IMR-90 (cell line): ENCODE measurements at regions not wholly inside any gene's neighbourhood (a gene's known extent, or its start where the extent isn't known, plus 50 kb on each side); places are given as distances from the start of the nearest gene placed in this dataset.
A peak's percentile ranks its signal among the peaks of the same experiment; 100 is the strongest.

Experiments
- ATAC-seq: fragments of 200-7000 bp; cut with Tn5 transposase; 2 replicates; pipeline ENCODE4 v1.9.1; 2020; ENCODE audit warnings: low read depth, mild to moderate bottlenecking, moderate library complexity
- BruUV-seq: library from RNA; stranded (reverse); fragments of 400-500 nt; replicated peaks from 2 replicates; lab custom pipeline; 2021; lab: Mats Ljungman, UMichigan
- CTCF ChIA-PET: fragments of 300-600 bp; formaldehyde crosslinking; extraction: SDS; loops from one replicate; lab custom pipeline; 2021; ENCODE audit warnings: antibody characterized with exemption; lab: Yijun Ruan, JAX
- POLR2A ChIA-PET: fragments of 300-600 bp; sonication (Branson Sonifier 250); formaldehyde crosslinking; loops from one replicate; lab custom pipeline; 2022; ENCODE audit warnings: antibody characterized with exemption; ENCODE audit not compliant: unreplicated experiment; lab: Charles Lee
- DNase-seq: peaks from one replicate; pipeline ENCODE4 v3.0.0; 2013
- H2AFZ ChIP-seq: replicated peaks from 2 replicates; pipeline ENCODE3; 2013; ENCODE audit warnings: low read length, mild to moderate bottlenecking; ENCODE audit not compliant: poor library complexity
- H2AK5ac ChIP-seq: 2 replicates; pipeline ENCODE4 v1.6.1; 2013; ENCODE audit warnings: low read depth, low read length, inconsistent platforms
- H2AK9ac ChIP-seq: replicated peaks from 2 replicates; pipeline ENCODE3; 2013; ENCODE audit warnings: mild to moderate bottlenecking, low read depth, low read length, moderate library complexity; ENCODE audit not compliant: poor library complexity
- H2BK120ac ChIP-seq: 2 replicates; pipeline ENCODE4 v1.6.1; 2013; ENCODE audit warnings: low read depth, low read length, inconsistent platforms
- H2BK15ac ChIP-seq: 3 replicates; pipeline ENCODE4 v1.6.1; 2013; ENCODE audit warnings: low read depth, low read length, inconsistent platforms
- H2BK20ac ChIP-seq: 2 replicates; pipeline ENCODE4 v1.6.1; 2013; ENCODE audit warnings: low read depth, mild to moderate bottlenecking, inconsistent platforms, low read length, moderate library complexity
- H2BK5ac ChIP-seq: 2 replicates; pipeline ENCODE4 v1.6.1; 2013; ENCODE audit warnings: mild to moderate bottlenecking, low read depth, low read length, inconsistent platforms; ENCODE audit not compliant: poor library complexity, severe bottlenecking
- H3K14ac ChIP-seq: replicated peaks from 2 replicates; pipeline ENCODE4 v1.6.1; 2013; ENCODE audit warnings: low read depth, low read length, inconsistent platforms
- H3K18ac ChIP-seq: 2 replicates; pipeline ENCODE4 v1.6.1; 2013; ENCODE audit warnings: low read depth, low read length, control low read depth
- H3K23ac ChIP-seq: 2 replicates; pipeline ENCODE4 v1.6.1; 2013; ENCODE audit warnings: low read depth, low read length, inconsistent platforms
- H3K27ac ChIP-seq: 2 replicates; pipeline ENCODE4 v1.5.1; 2013; ENCODE audit warnings: mild to moderate bottlenecking, control low read depth, low read length; ENCODE audit not compliant: insufficient read depth
- H3K27me3 ChIP-seq: 2 replicates; pipeline ENCODE4 v1.6.1; 2013; ENCODE audit warnings: low read length; ENCODE audit not compliant: control insufficient read depth, insufficient read depth
- H3K36me3 ChIP-seq: 2 replicates; pipeline ENCODE4 v1.6.1; 2013; ENCODE audit warnings: low read length, mixed read lengths; ENCODE audit not compliant: control insufficient read depth, insufficient read depth
- H3K4ac ChIP-seq: 2 replicates; pipeline ENCODE4 v1.6.1; 2013; ENCODE audit warnings: low read depth, low read length, inconsistent platforms
- H3K4me1 ChIP-seq: 2 replicates; pipeline ENCODE4 v1.6.1; 2013; ENCODE audit warnings: low read length, mixed read lengths; ENCODE audit not compliant: control insufficient read depth, insufficient read depth
- H3K4me2 ChIP-seq: 2 replicates; pipeline ENCODE4 v1.6.1; 2013; ENCODE audit warnings: low read depth, mild to moderate bottlenecking, control low read depth, low read length, moderate library complexity
- H3K4me3 ChIP-seq: 2 replicates; pipeline ENCODE4 v1.5.1; 2013; ENCODE audit warnings: low read depth, mild to moderate bottlenecking, control low read depth, low read length, moderate library complexity; ENCODE audit not compliant: insufficient read depth
- H3K56ac ChIP-seq: 2 replicates; pipeline ENCODE4 v1.6.1; 2013; ENCODE audit warnings: low read length, inconsistent platforms; ENCODE audit not compliant: insufficient read depth; ENCODE audit errors: extremely low read depth
- H3K79me1 ChIP-seq, 2 experiments: 2 replicates each; pipeline ENCODE4 v1.6.1; 2013; ENCODE audit warnings: low read length in 2 of 2, inconsistent platforms in 1 of 2, low read depth in 1 of 2
- H3K9ac ChIP-seq: 2 replicates; pipeline ENCODE4 v1.6.1; 2013; ENCODE audit warnings: low read depth, low read length, control low read depth
- H3K9me1 ChIP-seq: 2 replicates; pipeline ENCODE4 v1.6.1; 2013; ENCODE audit warnings: low read length, inconsistent platforms; ENCODE audit not compliant: insufficient read depth
- H3K9me3 ChIP-seq: 2 replicates; pipeline ENCODE4 v1.6.1; 2013; ENCODE audit warnings: low read length; ENCODE audit not compliant: control insufficient read depth, insufficient read depth
- H4K20me1 ChIP-seq: 2 replicates; pipeline ENCODE4 v1.6.1; 2013; ENCODE audit warnings: low read length, inconsistent platforms; ENCODE audit not compliant: insufficient read depth
- H4K5ac ChIP-seq: 2 replicates; pipeline ENCODE4 v1.6.1; 2013; ENCODE audit warnings: mild to moderate bottlenecking, low read depth, low read length, control low read depth
- H4K8ac ChIP-seq, 2 experiments: 2 replicates each; pipeline ENCODE4 v1.6.1; 2013; ENCODE audit warnings: low read depth in 2 of 2, low read length in 2 of 2, control low read depth in 1 of 2, inconsistent platforms in 1 of 2
- H4K91ac ChIP-seq: 2 replicates; pipeline ENCODE4 v1.6.1; 2013; ENCODE audit warnings: low read depth, low read length, inconsistent platforms; ENCODE audit not compliant: insufficient read depth
- BHLHE40 ChIP-seq: fragments of 150-350 bp; IDR thresholded peaks from 2 replicates; pipeline ENCODE4 v1.6.1; 2016; ENCODE audit warnings: mild to moderate bottlenecking, low read depth, low read length
- CEBPB ChIP-seq: IDR thresholded peaks from 2 replicates; pipeline ENCODE4 v1.6.1; 2012; ENCODE audit warnings: low read depth, low read length, improper control_type of control experiment
- FOS ChIP-seq: fragments of 150-350 bp; IDR thresholded peaks from 2 replicates; pipeline ENCODE4 v1.6.1; 2016; ENCODE audit warnings: low read depth, low read length
- MAFK ChIP-seq: IDR thresholded peaks from 2 replicates; pipeline ENCODE4 v1.6.1; 2012; ENCODE audit warnings: low read depth, low read length, improper control_type of control experiment
- MAZ ChIP-seq: IDR thresholded peaks from 2 replicates; pipeline ENCODE4 v1.6.1; 2012; ENCODE audit warnings: low read depth, mild to moderate bottlenecking, low read length, improper control_type of control experiment, moderate library complexity, borderline replicate concordance
- MXI1 ChIP-seq: IDR thresholded peaks from 2 replicates; pipeline ENCODE4 v1.6.1; 2012; ENCODE audit warnings: low read depth, mild to moderate bottlenecking, low read length, moderate library complexity, borderline replicate concordance
- POLR2A ChIP-seq: IDR thresholded peaks from 2 replicates; pipeline ENCODE4 v1.6.1; 2012; ENCODE audit warnings: mild to moderate bottlenecking, low read depth, low read length
- RAD21 ChIP-seq: IDR thresholded peaks from 2 replicates; pipeline ENCODE4 v1.6.1; 2012; ENCODE audit warnings: low read length, improper control_type of control experiment
- RFX5 ChIP-seq: IDR thresholded peaks from 2 replicates; pipeline ENCODE4 v1.8.0; 2012; ENCODE audit warnings: low read depth, mild to moderate bottlenecking, low read length, moderate library complexity
- SMC3 ChIP-seq: fragments of 150-350 bp; IDR thresholded peaks from 2 replicates; pipeline ENCODE4 v1.6.1; 2016; ENCODE audit warnings: low read depth, mild to moderate bottlenecking, antibody characterized with exemption, low read length, moderate library complexity
- dilution Hi-C: fragments of 300-500 bp; cut with HindIII; formaldehyde crosslinking; loops from one replicate; pipeline ENCODE4 v1.14.3; 2018; ENCODE audit warnings: low sequenced_read_pairs; ENCODE audit not compliant: unreplicated experiment
- in situ Hi-C: fragments of 300-500 bp; cut with MboI; formaldehyde crosslinking; loops from 3 replicates; pipeline ENCODE4 v1.14.3; 2019; ENCODE audit warnings: low sequenced_read_pairs, inconsistent platforms, mixed read lengths
- intact Hi-C: fragments of 100-400 bp; cut with micrococcal nuclease; formaldehyde crosslinking; loops from 2 replicates; pipeline ENCODE4 v1.10.0; 2022
- TF ChIP-seq, protein P1 (sequence below): conservative IDR thresholded peaks from 2 replicates; pipeline ENCODE4 v1.5.1; 2012; ENCODE audit warnings: mild to moderate bottlenecking, low read depth, low read length, improper control_type of control experiment
- TF ChIP-seq, protein P2 (sequence below): fragments of 150-350 bp; IDR thresholded peaks from 2 replicates; pipeline ENCODE4 v1.6.1; 2016; ENCODE audit warnings: low read depth, mild to moderate bottlenecking, low read length, moderate library complexity, borderline replicate concordance

DNA sequence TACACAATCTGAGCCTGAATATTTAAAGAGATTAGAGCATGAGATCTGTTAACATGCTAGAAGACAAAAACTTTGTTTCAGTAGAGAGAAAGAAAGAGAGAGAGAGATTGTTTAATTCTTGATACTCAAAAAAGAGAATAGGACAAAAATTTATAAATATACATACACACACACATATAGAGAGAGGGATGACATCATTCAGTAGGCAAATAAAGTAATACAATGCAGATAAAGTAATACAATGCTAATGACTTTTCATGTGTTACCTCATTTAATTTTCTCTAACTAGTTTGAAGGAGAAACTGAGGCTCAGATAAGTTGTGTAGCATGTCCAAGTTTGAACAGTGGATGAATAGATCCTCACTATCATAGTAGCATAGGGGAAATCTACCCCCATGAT, 286.4 kb downstream of the CMPK2 start:
- in situ Hi-C loops (no loop called here), dilution Hi-C loops (no loop called here), intact Hi-C loops (loop anchor here (5.0 kb wide), 1 partner anchor 48 kb away; no protein-coding TSS in a partner anchor)
- Histone ChIP-seq H3K4me3 (no peak overlapping the region), H3K36me3 (no peaks in the 10 kb centered on the region), H2AFZ (no peak overlapping the region), H4K8ac (no peak overlapping the region), H2BK15ac (no peak overlapping the region), H3K79me1 (no peaks in the 10 kb centered on the region), H3K4ac (no peak overlapping the region), H3K56ac (no peak overlapping the region), H2BK5ac (no peak overlapping the region), H2AK5ac (no peak overlapping the region), H3K27ac (no peak overlapping the region), H4K20me1 (no peaks in the 10 kb centered on the region), H4K91ac (no peak overlapping the region), H3K4me2 (no peak overlapping the region), H3K18ac (no peak overlapping the region), H3K9me3 (no peaks in the 10 kb centered on the region), H3K27me3 (no peaks in the 10 kb centered on the region), H2BK120ac (0 out of 2 replicates have a peak overlapping the region, but pooled peaks have one; percentile 30), H3K23ac (no peak overlapping the region), H3K4me1 (peaks cover 8% of the 10 kb centered on the region), H4K5ac (no peak overlapping the region), H3K9ac (no peak overlapping the region), H3K14ac (no peak overlapping the region), H2AK9ac (no peak overlapping the region), H2BK20ac (peak overlapping the region; percentile 29; the same call in 1 of the 2 replicates), H3K9me1 (no peaks in the 10 kb centered on the region)
- DNase-seq (no peak), ATAC-seq (no peak)
- ChIA-PET CTCF (no interaction called here), POLR2A (no interaction called here)
- TF ChIP-seq MAFK (no peak), MXI1 (no peak), CEBPB (no peak), RAD21 (no peak), MAZ (no peak), BHLHE40 (no peak), SMC3 (no peak), POLR2A (no peak), RFX5 (no peak), FOS (no peak)
- TF ChIP-seq, protein P1, sequence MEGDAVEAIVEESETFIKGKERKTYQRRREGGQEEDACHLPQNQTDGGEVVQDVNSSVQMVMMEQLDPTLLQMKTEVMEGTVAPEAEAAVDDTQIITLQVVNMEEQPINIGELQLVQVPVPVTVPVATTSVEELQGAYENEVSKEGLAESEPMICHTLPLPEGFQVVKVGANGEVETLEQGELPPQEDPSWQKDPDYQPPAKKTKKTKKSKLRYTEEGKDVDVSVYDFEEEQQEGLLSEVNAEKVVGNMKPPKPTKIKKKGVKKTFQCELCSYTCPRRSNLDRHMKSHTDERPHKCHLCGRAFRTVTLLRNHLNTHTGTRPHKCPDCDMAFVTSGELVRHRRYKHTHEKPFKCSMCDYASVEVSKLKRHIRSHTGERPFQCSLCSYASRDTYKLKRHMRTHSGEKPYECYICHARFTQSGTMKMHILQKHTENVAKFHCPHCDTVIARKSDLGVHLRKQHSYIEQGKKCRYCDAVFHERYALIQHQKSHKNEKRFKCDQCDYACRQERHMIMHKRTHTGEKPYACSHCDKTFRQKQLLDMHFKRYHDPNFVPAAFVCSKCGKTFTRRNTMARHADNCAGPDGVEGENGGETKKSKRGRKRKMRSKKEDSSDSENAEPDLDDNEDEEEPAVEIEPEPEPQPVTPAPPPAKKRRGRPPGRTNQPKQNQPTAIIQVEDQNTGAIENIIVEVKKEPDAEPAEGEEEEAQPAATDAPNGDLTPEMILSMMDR = no peak
- TF ChIP-seq, protein P2, sequence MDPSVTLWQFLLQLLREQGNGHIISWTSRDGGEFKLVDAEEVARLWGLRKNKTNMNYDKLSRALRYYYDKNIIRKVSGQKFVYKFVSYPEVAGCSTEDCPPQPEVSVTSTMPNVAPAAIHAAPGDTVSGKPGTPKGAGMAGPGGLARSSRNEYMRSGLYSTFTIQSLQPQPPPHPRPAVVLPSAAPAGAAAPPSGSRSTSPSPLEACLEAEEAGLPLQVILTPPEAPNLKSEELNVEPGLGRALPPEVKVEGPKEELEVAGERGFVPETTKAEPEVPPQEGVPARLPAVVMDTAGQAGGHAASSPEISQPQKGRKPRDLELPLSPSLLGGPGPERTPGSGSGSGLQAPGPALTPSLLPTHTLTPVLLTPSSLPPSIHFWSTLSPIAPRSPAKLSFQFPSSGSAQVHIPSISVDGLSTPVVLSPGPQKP = no peak
- no TSS peak for BruUV-seq
